Fibroblast of lung (primary cell): ENCODE measurements at regions not wholly inside any gene's neighbourhood (a gene's known extent, or its start where the extent isn't known, plus 50 kb on each side); places are given as distances from the start of the nearest gene placed in this dataset.

Experiments
- DNase-seq, 2 donors: peaks; one replicate each; pipeline versions ENCODE4 v3.0.0 to v3.0.0-alpha.2; 2010; ENCODE audit warnings: low read depth in 2 of 2
- H2AFZ ChIP-seq: 2 replicates; pipeline ENCODE4 v1.5.1; 2012; ENCODE audit warnings: low read length, control low read depth, inconsistent platforms
- H3K27ac ChIP-seq: 2 replicates; pipeline ENCODE4 v1.5.1; 2011; ENCODE audit warnings: low read length, control low read depth; ENCODE audit not compliant: insufficient read depth
- H3K27me3 ChIP-seq: 2 replicates; pipeline ENCODE4 v1.5.1; 2011; ENCODE audit warnings: mild to moderate bottlenecking, low read length; ENCODE audit not compliant: control insufficient read depth, insufficient read depth
- H3K36me3 ChIP-seq: 2 replicates; pipeline ENCODE4 v1.5.1; 2011; ENCODE audit warnings: low read length; ENCODE audit not compliant: control insufficient read depth, insufficient read depth
- H3K4me1 ChIP-seq: 2 replicates; pipeline ENCODE4 v1.5.1; 2011; ENCODE audit warnings: low read length; ENCODE audit not compliant: control insufficient read depth, insufficient read depth; ENCODE audit errors: extremely low read depth
- H3K4me2 ChIP-seq: 2 replicates; pipeline ENCODE4 v1.5.1; 2011; ENCODE audit warnings: low read length, control low read depth; ENCODE audit not compliant: insufficient read depth; ENCODE audit errors: extremely low read depth
- H3K4me3 ChIP-seq, 4 experiments: fragments of 200-600 bp in 1 of 4; sonication (generic) in 1 of 4; replicated peaks in 1 of 4; 2 replicates each; pipeline ENCODE4 v1.5.1; 2011 to 2016; ENCODE audit warnings: low read length in 4 of 4, low read depth in 3 of 4, mild to moderate bottlenecking in 3 of 4, control low read depth in 2 of 4, inconsistent platforms in 1 of 4, mixed read lengths in 1 of 4; ENCODE audit not compliant: insufficient read depth in 1 of 4; ENCODE audit errors: control extremely low read depth in 1 of 4
- H3K79me2 ChIP-seq: 2 replicates; pipeline ENCODE4 v1.5.1; 2012; ENCODE audit warnings: mild to moderate bottlenecking, low read length, inconsistent platforms; ENCODE audit not compliant: control insufficient read depth, insufficient read depth
- H3K9ac ChIP-seq: 2 replicates; pipeline ENCODE4 v1.5.1; 2011; ENCODE audit warnings: mild to moderate bottlenecking, low read length, control low read depth; ENCODE audit not compliant: insufficient read depth
- H3K9me3 ChIP-seq: 2 replicates; pipeline ENCODE4 v1.5.1; 2012; ENCODE audit warnings: low read depth, low read length; ENCODE audit not compliant: control insufficient read depth, insufficient read depth
- H4K20me1 ChIP-seq: 2 replicates; pipeline ENCODE4 v1.5.1; 2011; ENCODE audit warnings: low read length; ENCODE audit not compliant: control insufficient read depth, insufficient read depth; ENCODE audit errors: extremely low read depth
- EZH2 ChIP-seq: IDR thresholded peaks from 2 replicates; pipeline ENCODE4 v1.5.1; 2012; ENCODE audit warnings: low read length, control low read depth, mild to moderate bottlenecking; ENCODE audit errors: missing control alignments
- TF ChIP-seq, protein P1 (sequence below), 2 donors: IDR thresholded peaks in 1 of 2; conservative IDR thresholded peaks in 1 of 2; 1 replicate in 1 of 2; 2 replicates in 1 of 2; pipeline ENCODE4 v1.5.1; 2011 to 2012; ENCODE audit warnings: low read length in 2 of 2, control low read depth in 1 of 2, inconsistent platforms in 1 of 2, low read depth in 1 of 2, mild to moderate bottlenecking in 1 of 2

GRCh38 chr22:48749555-48750227 is 1078.0 kb downstream of the BRD1 start:
- no peaks in the 10 kb centered on the region for H3K4me1 ChIP-seq
- no peak overlapping the region for H2AFZ ChIP-seq
- no peak overlapping the region for H3K4me3 ChIP-seq
- no peak for TF ChIP-seq EZH2
- TF ChIP-seq, protein P1, sequence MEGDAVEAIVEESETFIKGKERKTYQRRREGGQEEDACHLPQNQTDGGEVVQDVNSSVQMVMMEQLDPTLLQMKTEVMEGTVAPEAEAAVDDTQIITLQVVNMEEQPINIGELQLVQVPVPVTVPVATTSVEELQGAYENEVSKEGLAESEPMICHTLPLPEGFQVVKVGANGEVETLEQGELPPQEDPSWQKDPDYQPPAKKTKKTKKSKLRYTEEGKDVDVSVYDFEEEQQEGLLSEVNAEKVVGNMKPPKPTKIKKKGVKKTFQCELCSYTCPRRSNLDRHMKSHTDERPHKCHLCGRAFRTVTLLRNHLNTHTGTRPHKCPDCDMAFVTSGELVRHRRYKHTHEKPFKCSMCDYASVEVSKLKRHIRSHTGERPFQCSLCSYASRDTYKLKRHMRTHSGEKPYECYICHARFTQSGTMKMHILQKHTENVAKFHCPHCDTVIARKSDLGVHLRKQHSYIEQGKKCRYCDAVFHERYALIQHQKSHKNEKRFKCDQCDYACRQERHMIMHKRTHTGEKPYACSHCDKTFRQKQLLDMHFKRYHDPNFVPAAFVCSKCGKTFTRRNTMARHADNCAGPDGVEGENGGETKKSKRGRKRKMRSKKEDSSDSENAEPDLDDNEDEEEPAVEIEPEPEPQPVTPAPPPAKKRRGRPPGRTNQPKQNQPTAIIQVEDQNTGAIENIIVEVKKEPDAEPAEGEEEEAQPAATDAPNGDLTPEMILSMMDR (conservative IDR thresholded peaks at IDR 0.05 in 1 of 2, IDR thresholded peaks at IDR 0.05 in 1 of 2; ENCODE audit: low read depth in 1 of 2, low read length in 2 of 2): no peak
- H4K20me1 ChIP-seq: no peaks in the 10 kb centered on the region
- no peaks in the 10 kb centered on the region for H3K79me2 ChIP-seq
- DNase-seq: no peak
- H3K27ac ChIP-seq: no peak overlapping the region
- H3K4me2 ChIP-seq: no peak overlapping the region
- H3K27me3 ChIP-seq: no peaks in the 10 kb centered on the region
- H3K36me3 ChIP-seq: no peaks in the 10 kb centered on the region
- no peak overlapping the region for H3K9ac ChIP-seq
- peaks cover 2% of the 10 kb centered on the region for H3K9me3 ChIP-seq

GRCh38 chr22:48748860-48749554 is 1078.7 kb downstream of the BRD1 start:
- H3K79me2 ChIP-seq: no peaks in the 10 kb centered on the region
- DNase-seq: no peak
- H2AFZ ChIP-seq: no peak overlapping the region
- no peaks in the 10 kb centered on the region for H4K20me1 ChIP-seq
- TF ChIP-seq, protein P1 (conservative IDR thresholded peaks at IDR 0.05 in 1 of 2, IDR thresholded peaks at IDR 0.05 in 1 of 2; ENCODE audit: low read depth in 1 of 2, low read length in 2 of 2): no peak
- no peak for TF ChIP-seq EZH2
- H3K36me3 ChIP-seq: no peaks in the 10 kb centered on the region
- H3K4me1 ChIP-seq: no peaks in the 10 kb centered on the region
- no peak overlapping the region for H3K4me3 ChIP-seq
- no peaks in the 10 kb centered on the region for H3K27me3 ChIP-seq
- no peak overlapping the region for H3K27ac ChIP-seq
- H3K9me3 ChIP-seq: no peaks in the 10 kb centered on the region
- no peak overlapping the region for H3K9ac ChIP-seq
- H3K4me2 ChIP-seq: no peak overlapping the region

GRCh38 chr22:48748113-48748859 is 1079.4 kb downstream of the BRD1 start:
- H3K27me3 ChIP-seq: no peaks in the 10 kb centered on the region
- H2AFZ ChIP-seq: no peak overlapping the region
- no peaks in the 10 kb centered on the region for H3K36me3 ChIP-seq
- H3K27ac ChIP-seq: no peak overlapping the region
- H3K4me2 ChIP-seq: no peak overlapping the region
- TF ChIP-seq EZH2: no peak
- TF ChIP-seq, protein P1 (conservative IDR thresholded peaks at IDR 0.05 in 1 of 2, IDR thresholded peaks at IDR 0.05 in 1 of 2; ENCODE audit: low read depth in 1 of 2, low read length in 2 of 2): no peak
- H3K4me1 ChIP-seq: no peaks in the 10 kb centered on the region
- H3K79me2 ChIP-seq: no peaks in the 10 kb centered on the region
- no peaks in the 10 kb centered on the region for H3K9me3 ChIP-seq
- H4K20me1 ChIP-seq: no peaks in the 10 kb centered on the region
- H3K4me3 ChIP-seq: no peak overlapping the region
- no peak for DNase-seq
- no peak overlapping the region for H3K9ac ChIP-seq
